GM12878 (cell line): ENCODE measurements at regions not wholly inside any gene's neighbourhood (a gene's known extent, or its start where the extent isn't known, plus 50 kb on each side); places are given as distances from the start of the nearest gene placed in this dataset.

ENCODE experiments used
- CHD2 ChIP-seq: IDR thresholded peaks from 2 replicates; pipeline ENCODE4 v1.6.1; 2011; ENCODE audit warnings: low read depth, low read length, improper control_type of control experiment, borderline replicate concordance
- CTCF ChIP-seq, 3 experiments: IDR thresholded peaks in 2 of 3; conservative IDR thresholded peaks in 1 of 3; 2 replicates each; pipeline ENCODE4 v1.5.1; 2011; ENCODE audit warnings: low read depth in 3 of 3, low read length in 3 of 3, mild to moderate bottlenecking in 3 of 3, control low read depth in 2 of 3, moderate library complexity in 2 of 3, inconsistent platforms in 1 of 3, mixed read lengths in 1 of 3; ENCODE audit not compliant: control insufficient read depth in 2 of 3, insufficient read depth in 1 of 3; ENCODE audit errors: extremely low read depth in 1 of 3
- EZH2 ChIP-seq: IDR thresholded peaks from 2 replicates; pipeline ENCODE4 v1.6.1; 2012; ENCODE audit warnings: low read depth, mild to moderate bottlenecking, control low read depth, inconsistent platforms, low read length, borderline replicate concordance; ENCODE audit not compliant: control insufficient read depth
- FOS ChIP-seq: IDR thresholded peaks from 3 replicates; pipeline ENCODE4 v1.6.1; 2011; ENCODE audit warnings: borderline replicate concordance; ENCODE audit not compliant: insufficient read length; ENCODE audit errors: extremely low read depth
- FOXM1 ChIP-seq: IDR thresholded peaks from 2 replicates; pipeline ENCODE4 v1.6.1; 2012; ENCODE audit warnings: low read depth, mild to moderate bottlenecking, inconsistent platforms, low read length, moderate library complexity
- POLR2AphosphoS5 ChIP-seq: IDR thresholded peaks from 2 replicates; pipeline ENCODE4 v1.6.1; 2011; ENCODE audit warnings: mild to moderate bottlenecking, low read length, inconsistent platforms
- TAF1 ChIP-seq: IDR thresholded peaks from 2 replicates; pipeline ENCODE4 v1.6.1; 2011; ENCODE audit warnings: mild to moderate bottlenecking, low read depth, low read length, borderline replicate concordance
- ZZZ3 ChIP-seq: IDR thresholded peaks from 2 replicates; pipeline ENCODE4 v1.6.1; 2011; ENCODE audit warnings: low read depth; ENCODE audit not compliant: control insufficient read depth, insufficient read length

- no peak for TF ChIP-seq POLR2AphosphoS5
- TF ChIP-seq FOS, result no peak
- no peak for TF ChIP-seq CHD2
- TF ChIP-seq CTCF (IDR thresholded peaks at IDR 0.05 in 2 of 3, conservative IDR thresholded peaks at IDR 0.05 in 1 of 3; ENCODE audit: control insufficient read depth in 2 of 3, extremely low read depth in 1 of 3, insufficient read depth in 1 of 3, low read depth in 3 of 3, low read length in 3 of 3), result no peak
- TF ChIP-seq EZH2, result no peak
- no peak for TF ChIP-seq ZZZ3
- TF ChIP-seq FOXM1, result no peak
- TF ChIP-seq TAF1, result no peak
These were observed 2059.1 kb upstream of the CDH6 start for GRCh38 chr5:29134418-29134817.
